ENCODE measurements at regions not wholly inside any gene's neighbourhood (a gene's known extent, or its start where the extent isn't known, plus 50 kb on each side); places are given as distances from the start of the nearest gene placed in this dataset.

DNA sequence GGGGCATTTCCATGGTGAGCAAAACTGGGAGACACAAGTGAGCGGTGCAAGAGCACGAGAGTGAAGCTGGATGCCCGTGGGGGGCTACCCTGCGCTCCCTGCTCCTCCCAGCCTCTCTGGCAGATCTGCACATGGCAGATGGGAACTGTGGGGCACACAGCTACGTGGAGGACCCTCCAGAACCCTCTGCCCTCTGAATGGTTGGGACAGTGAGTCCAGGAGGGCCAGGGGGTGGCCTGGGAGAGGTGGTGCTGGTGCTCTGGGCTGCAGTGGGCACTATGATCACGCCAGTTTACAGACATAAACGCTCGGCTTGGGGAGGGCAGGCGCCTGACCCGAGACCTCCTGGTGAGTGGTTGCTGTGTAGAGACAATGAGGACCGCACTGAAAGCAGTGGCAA is 205.9 kb downstream of the CTTN start:
- peaks cover 0 to 43% of the 10 kb centered on the region in 2 donors for H3K27me3 ChIP-seq
- H3K4me1 ChIP-seq: peaks cover 0 to 4% (median 0%) of the 10 kb centered on the region in 4 donors
- DNase-seq: no peak
- no peak overlapping the region for H3K4me3 ChIP-seq
- no peaks in the 10 kb centered on the region for H3K36me3 ChIP-seq
- no peaks in the 10 kb centered on the region for H3K9me3 ChIP-seq
- TF ChIP-seq, protein P1, sequence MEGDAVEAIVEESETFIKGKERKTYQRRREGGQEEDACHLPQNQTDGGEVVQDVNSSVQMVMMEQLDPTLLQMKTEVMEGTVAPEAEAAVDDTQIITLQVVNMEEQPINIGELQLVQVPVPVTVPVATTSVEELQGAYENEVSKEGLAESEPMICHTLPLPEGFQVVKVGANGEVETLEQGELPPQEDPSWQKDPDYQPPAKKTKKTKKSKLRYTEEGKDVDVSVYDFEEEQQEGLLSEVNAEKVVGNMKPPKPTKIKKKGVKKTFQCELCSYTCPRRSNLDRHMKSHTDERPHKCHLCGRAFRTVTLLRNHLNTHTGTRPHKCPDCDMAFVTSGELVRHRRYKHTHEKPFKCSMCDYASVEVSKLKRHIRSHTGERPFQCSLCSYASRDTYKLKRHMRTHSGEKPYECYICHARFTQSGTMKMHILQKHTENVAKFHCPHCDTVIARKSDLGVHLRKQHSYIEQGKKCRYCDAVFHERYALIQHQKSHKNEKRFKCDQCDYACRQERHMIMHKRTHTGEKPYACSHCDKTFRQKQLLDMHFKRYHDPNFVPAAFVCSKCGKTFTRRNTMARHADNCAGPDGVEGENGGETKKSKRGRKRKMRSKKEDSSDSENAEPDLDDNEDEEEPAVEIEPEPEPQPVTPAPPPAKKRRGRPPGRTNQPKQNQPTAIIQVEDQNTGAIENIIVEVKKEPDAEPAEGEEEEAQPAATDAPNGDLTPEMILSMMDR (IDR thresholded peaks at IDR 0.05): no peak
- intact Hi-C loops (cut with DNase I; ENCODE audit: low total_unique reads): no loop called here
- H3K27ac ChIP-seq: no peak overlapping the region

DNA sequence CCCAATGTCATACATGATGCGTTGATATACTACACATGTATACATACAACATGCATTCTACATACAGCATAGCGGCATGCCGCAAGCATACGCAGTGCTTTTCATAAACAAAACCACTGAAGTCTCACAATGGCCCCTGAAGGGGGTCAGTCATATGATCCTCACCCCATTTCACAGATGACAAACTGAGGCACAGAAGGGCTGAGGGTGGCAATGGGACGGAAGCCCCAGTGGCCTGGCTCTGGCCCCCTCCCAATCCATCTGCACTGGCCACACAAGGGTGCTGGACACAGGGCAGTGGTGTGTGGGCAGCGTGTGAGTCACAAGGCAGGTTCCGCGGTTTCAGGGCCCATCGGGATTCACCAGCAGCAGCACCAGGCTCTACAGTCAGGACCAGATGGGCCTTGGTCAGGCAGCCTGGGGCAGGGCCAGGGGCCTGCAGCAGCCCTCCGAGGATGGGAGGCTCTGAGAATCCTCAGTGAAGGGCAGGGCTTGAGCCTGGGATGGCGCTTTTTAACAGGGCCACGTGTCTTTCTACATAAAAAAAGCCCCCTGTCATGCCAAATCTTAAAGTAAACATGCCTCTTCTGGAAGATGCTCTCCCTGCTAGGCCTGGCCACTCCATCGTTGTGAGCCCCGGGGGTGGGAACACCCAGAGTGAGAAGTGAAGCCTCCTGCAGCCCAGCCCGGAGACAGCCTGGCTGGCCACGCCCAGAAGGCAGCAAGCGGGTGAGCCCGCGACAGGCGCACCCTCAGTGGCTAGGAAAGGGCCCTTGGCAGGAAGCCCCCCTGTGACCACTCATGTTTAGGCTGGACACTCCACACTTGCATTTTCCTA is 206.5 kb downstream of the CTTN start:
- Histone ChIP-seq H3K27me3 (peaks cover 0 to 47% of the 10 kb centered on the region in 2 donors), H3K27ac (no peak overlapping the region), H3K4me3 (no peak overlapping the region), H3K4me1 (peaks cover 0 to 4% (median 0%) of the 10 kb centered on the region in 4 donors), H3K36me3 (no peaks in the 10 kb centered on the region), H3K9me3 (no peaks in the 10 kb centered on the region)
- intact Hi-C loops (cut with DNase I; ENCODE audit: low total_unique reads): no loop called here
- DNase-seq: no peak
- TF ChIP-seq, protein P1 (IDR thresholded peaks at IDR 0.05): no peak

DNA sequence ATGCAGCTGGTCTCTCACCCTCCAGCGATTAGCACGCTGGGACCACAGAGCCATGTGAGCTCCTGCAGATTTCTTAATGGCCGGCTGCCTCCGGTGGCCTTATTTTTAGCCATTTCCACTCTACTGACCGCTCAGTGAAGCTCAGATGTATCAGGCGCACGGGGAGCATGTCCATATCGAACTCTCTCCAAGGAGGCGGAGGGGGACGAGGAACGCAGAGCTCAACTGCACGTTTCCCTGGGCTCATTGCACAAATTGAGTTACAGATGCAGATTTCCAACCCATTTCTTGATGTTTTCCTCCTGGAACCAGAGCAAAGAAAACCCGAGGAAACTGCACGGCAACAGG is 207.1 kb downstream of the CTTN start:
- TF ChIP-seq, protein P1 (IDR thresholded peaks at IDR 0.05): no peak
- intact Hi-C loops (cut with DNase I; ENCODE audit: low total_unique reads): no loop called here

DNA sequence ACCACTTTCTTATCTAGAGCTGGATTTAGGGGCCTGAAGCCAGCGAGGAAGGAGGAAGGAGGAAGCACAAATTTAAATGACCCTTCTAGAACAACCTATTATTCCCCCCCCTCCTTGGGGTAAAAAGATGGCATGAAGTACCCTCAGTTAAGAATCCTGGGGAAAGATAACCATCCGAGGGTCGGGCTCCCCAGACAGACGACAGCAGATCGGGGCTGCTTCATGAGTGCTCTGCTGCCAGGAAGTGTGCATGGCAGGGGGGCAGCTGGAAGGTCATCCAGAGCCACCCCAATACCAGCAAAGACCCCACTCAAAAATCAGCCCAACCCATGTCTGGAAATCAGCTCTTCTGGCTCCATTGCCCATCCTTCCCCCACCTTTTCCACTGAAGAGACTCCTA is 207.5 kb downstream of the CTTN start:
- Histone ChIP-seq H3K9me3 (no peaks in the 10 kb centered on the region), H3K27ac (no peak overlapping the region), H3K36me3 (no peaks in the 10 kb centered on the region), H3K4me1 (peaks cover 0 to 9% (median 0%) of the 10 kb centered on the region in 4 donors), H3K27me3 (peaks cover 0 to 49% of the 10 kb centered on the region in 2 donors), H3K4me3 (no peak overlapping the region)
- no peak for DNase-seq
- intact Hi-C loops (cut with DNase I; ENCODE audit: low total_unique reads): no loop called here
- TF ChIP-seq, protein P1 (IDR thresholded peaks at IDR 0.05): no peak

More for the DNA sequence above, 207.1 kb downstream of the CTTN start:
- peaks cover 0 to 48% of the 10 kb centered on the region in 2 donors for H3K27me3 ChIP-seq
- H3K4me1 ChIP-seq: peaks cover 0 to 6% (median 0%) of the 10 kb centered on the region in 4 donors
- H3K9me3 ChIP-seq: no peaks in the 10 kb centered on the region
- H3K4me3 ChIP-seq: no peak overlapping the region
- DNase-seq: no peak
- H3K27ac ChIP-seq: no peak overlapping the region
- no peaks in the 10 kb centered on the region for H3K36me3 ChIP-seq

DNA sequence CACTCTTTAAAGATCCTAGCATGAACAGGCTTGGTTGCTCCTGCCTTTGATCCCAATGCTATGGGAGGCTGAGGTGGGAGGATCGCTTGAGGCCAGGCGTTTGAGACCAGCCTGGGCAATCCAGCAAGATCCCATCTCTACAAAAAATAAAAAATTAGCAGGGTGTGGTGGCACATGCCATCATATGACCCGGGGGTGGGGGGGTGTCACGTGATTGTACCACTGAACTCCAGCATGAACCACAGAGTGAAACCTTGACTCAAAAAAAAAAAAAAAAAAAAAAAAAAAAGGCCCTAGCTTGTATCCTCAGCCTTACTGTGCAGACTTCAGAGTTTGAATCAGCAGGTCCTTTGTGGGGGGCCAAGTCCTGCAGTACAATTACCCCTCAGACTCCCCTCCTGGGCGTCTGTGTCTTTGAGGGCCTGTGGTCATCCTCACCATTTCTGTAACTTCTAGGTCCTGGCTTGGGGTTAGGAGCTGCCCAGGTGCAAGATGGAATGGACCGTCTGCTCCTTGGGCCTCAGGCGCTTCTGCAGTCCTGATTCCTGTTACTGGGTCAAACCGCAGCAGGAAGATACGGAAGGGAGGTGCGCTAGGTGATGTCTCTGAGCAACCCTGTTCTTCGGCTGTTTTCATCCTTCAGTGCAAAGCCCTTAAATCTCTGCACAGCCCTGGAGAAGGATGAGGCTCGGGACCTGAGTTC is 208.1 kb downstream of the CTTN start:
- TF ChIP-seq, protein P1 (IDR thresholded peaks at IDR 0.05): no peak
- Histone ChIP-seq H3K36me3 (no peaks in the 10 kb centered on the region), H3K4me1 (peaks cover 0 to 9% (median 0%) of the 10 kb centered on the region in 4 donors), H3K27ac (no peak overlapping the region), H3K27me3 (peaks cover 0 to 51% of the 10 kb centered on the region in 2 donors), H3K9me3 (no peaks in the 10 kb centered on the region), H3K4me3 (no peak overlapping the region)
- intact Hi-C loops (cut with DNase I; ENCODE audit: low total_unique reads): no loop called here
- DNase-seq: no peak
